Skeletal muscle satellite cell (primary cell): ENCODE measurements at regions not wholly inside any gene's neighbourhood (a gene's known extent, or its start where the extent isn't known, plus 50 kb on each side); places are given as distances from the start of the nearest gene placed in this dataset.

Experiments
- H3K27me3 ChIP-seq: 2 replicates; pipeline ENCODE4 v1.7.0; 2013; ENCODE audit warnings: low read length; ENCODE audit not compliant: control insufficient read depth, insufficient read depth
- H3K36me3 ChIP-seq: 2 replicates; pipeline ENCODE4 v1.7.0; 2013; ENCODE audit warnings: mild to moderate bottlenecking, control low read depth, low read length; ENCODE audit not compliant: insufficient read depth
- H3K4me1 ChIP-seq: 2 replicates; pipeline ENCODE4 v1.7.0; 2013; ENCODE audit warnings: low read length; ENCODE audit not compliant: control insufficient read depth, insufficient read depth
- H3K4me2 ChIP-seq: 2 replicates; pipeline ENCODE4 v1.7.0; 2013; ENCODE audit warnings: mild to moderate bottlenecking, low read length
- H3K4me3 ChIP-seq: 2 replicates; pipeline ENCODE4 v1.7.0; 2013; ENCODE audit warnings: low read length
- H3K9ac ChIP-seq: 2 replicates; pipeline ENCODE4 v1.7.0; 2013; ENCODE audit warnings: mild to moderate bottlenecking, low read depth, low read length, moderate library complexity
- H3K9me3 ChIP-seq: replicated peaks from 2 replicates; pipeline ENCODE4 v1.7.0; 2013; ENCODE audit warnings: mild to moderate bottlenecking, control low read depth, low read length

GRCh38 chr2:136363470-136363869 is 245.5 kb upstream of the CXCR4 start:
- no peak overlapping the region for H3K4me3 ChIP-seq

DNA sequence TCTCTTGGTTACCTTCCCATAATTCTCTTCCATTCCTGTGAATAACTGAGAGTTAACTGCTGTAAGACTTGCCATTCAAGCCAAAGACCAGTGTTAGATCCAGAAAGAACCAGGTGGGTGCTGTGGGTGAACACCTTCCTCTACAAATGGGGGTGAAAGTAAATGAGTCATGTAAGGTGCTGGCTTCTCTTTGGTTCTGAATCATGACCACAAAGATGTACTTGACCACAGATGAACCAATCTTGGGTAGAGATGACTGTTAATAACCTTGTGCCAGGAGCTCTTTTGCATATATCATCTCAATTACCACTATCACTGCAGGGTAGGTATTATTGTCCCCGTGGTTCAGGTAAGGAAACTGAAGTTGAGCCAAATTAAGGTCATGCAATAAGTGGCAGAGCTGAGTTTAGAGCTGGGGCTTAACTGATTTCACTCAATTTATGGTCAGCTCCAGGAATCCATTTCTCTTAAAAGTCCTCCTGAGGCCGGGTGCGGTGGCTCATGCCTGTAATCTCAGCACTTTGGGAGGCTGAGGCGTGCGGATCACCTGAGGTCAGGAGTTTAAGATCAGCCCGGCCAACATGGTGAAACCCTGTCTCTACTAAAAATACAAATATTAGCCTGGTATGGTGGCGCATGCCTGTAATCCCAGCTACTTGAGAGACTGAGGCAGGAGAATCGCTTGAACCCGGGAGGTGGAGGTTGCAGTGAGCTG is 244.9 kb upstream of the CXCR4 start:
- H3K9ac ChIP-seq, result no peak overlapping the region
- no peaks in the 10 kb centered on the region for H3K27me3 ChIP-seq
- H3K4me1 ChIP-seq, result no peaks in the 10 kb centered on the region
- H3K9me3 ChIP-seq, result no peaks in the 10 kb centered on the region
- H3K4me2 ChIP-seq, result no peak overlapping the region
- H3K36me3 ChIP-seq, result no peaks in the 10 kb centered on the region
- no peak overlapping the region for H3K4me3 ChIP-seq

More at GRCh38 chr2:136363470-136363869, 245.5 kb upstream of the CXCR4 start:
- H3K4me1 ChIP-seq, result no peaks in the 10 kb centered on the region
- no peak overlapping the region for H3K9ac ChIP-seq
- H3K4me2 ChIP-seq, result no peak overlapping the region
- H3K27me3 ChIP-seq, result no peaks in the 10 kb centered on the region
- no peaks in the 10 kb centered on the region for H3K9me3 ChIP-seq
- no peaks in the 10 kb centered on the region for H3K36me3 ChIP-seq

DNA sequence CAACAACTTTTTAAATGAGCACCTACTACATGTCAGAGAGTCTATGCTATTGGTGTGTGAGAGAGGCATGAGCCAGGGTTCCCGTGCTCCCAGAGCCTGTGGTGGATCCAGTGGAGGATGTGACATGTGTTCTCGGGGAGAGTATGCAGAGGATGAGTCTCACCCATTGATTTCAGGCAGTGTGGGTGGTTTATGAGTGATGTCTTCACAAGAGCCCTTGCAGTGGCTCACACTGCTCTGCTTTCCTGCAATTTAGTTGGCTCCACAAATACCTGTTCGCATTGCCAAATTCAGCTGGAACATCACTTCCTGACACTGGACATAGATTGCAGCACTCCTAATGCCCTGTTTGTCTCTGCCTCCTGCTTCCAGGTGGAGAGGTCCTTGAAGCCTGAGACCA is 243.6 kb upstream of the CXCR4 start:
- H3K4me3 ChIP-seq, result no peak overlapping the region
- no peaks in the 10 kb centered on the region for H3K9me3 ChIP-seq
- H3K27me3 ChIP-seq, result no peaks in the 10 kb centered on the region
- H3K9ac ChIP-seq, result no peak overlapping the region
- no peaks in the 10 kb centered on the region for H3K4me1 ChIP-seq
- H3K36me3 ChIP-seq, result no peaks in the 10 kb centered on the region
- no peak overlapping the region for H3K4me2 ChIP-seq

DNA sequence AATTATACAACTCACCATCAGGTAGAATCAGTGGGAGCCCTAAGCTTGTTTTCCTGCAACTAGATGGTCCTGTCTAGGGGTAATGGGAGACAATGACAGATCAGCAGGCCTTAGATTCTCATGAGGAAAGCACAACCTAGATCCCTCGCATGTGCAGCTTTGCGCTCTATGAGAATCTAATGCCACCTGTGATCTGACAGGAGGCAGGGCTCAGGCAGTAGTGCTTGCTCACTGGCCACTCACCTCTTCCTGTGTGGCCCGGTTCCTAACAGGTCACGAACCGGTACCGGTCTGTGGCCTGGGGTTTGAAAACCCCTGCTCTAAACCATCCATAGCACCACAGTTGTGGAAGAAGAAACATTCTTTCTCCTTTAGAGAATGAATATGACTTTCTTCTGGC is 242.8 kb upstream of the CXCR4 start:
- Histone ChIP-seq H3K4me3 (no peak overlapping the region), H3K9ac (no peak overlapping the region), H3K4me1 (no peaks in the 10 kb centered on the region), H3K36me3 (no peaks in the 10 kb centered on the region), H3K27me3 (no peaks in the 10 kb centered on the region), H3K4me2 (no peak overlapping the region), H3K9me3 (no peaks in the 10 kb centered on the region)

DNA sequence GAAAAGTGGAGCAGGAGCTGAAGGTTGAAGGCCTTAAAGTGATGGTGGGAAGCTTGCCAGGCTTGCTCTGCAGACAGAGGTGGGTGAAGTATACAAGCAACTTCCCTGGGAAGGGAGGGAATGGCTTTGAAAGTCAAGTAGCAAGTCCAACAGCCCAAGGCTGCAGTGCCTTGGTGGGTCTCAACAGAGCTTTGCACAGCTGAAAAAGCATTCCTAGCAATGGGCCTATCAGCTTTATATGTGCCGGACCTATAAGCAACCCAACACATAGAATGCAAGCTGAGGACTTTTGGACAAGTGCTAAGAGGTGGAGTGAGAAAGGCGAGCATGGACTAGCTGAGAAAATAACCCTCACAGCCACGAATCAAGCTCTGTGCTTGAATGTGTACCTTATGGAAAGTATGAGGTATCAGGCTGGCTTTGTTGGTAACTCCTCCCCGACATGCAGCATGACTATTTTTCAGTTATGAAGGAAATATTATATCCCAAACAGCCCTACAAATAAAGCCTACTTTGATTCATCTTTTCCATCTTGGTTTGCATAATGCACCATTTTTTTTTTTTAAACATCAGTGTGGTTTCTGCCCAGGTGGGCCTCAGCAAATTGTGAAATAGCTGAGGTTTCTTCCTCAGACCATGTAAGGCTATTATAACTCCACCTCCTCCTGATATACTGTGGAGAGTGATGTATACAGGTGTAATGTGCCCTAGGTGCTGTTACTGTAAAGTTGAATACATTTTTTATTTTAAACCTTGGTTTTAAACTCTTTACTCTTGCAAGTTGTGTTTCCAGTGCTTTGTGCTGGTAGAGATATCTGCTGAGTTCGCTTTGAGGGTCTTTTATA is 241.4 kb upstream of the CXCR4 start:
- no peaks in the 10 kb centered on the region for H3K9me3 ChIP-seq
- no peak overlapping the region for H3K4me3 ChIP-seq
- no peaks in the 10 kb centered on the region for H3K27me3 ChIP-seq
- no peaks in the 10 kb centered on the region for H3K36me3 ChIP-seq
- H3K9ac ChIP-seq, result no peak overlapping the region
- no peak overlapping the region for H3K4me2 ChIP-seq
- H3K4me1 ChIP-seq, result no peaks in the 10 kb centered on the region

GRCh38 chr2:136358576-136358975 is 240.6 kb upstream of the CXCR4 start:
- no peak overlapping the region for H3K4me3 ChIP-seq
- no peaks in the 10 kb centered on the region for H3K9me3 ChIP-seq
- H3K9ac ChIP-seq, result no peak overlapping the region
- no peaks in the 10 kb centered on the region for H3K27me3 ChIP-seq
- H3K4me1 ChIP-seq, result no peaks in the 10 kb centered on the region
- H3K4me2 ChIP-seq, result no peak overlapping the region
- H3K36me3 ChIP-seq, result no peaks in the 10 kb centered on the region

DNA sequence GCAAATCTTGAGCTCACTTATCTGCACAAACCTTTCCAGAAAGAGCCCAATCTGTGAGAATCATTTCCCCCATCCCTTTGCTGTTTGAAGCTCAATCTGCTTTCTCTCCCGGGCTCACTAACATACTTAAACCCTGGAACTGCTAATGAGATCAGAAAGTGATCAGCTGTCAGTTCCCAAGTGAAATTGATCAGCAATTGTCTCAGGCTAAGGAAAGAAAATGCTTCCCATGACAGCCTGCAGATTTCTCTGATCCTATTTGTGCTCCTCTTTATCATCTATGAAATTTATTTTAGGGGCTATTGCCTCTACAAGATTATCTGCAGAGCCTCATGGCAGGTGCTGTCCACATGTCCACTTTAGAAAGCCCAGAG is 239.0 kb upstream of the CXCR4 start:
- Histone ChIP-seq H3K27me3 (no peaks in the 10 kb centered on the region), H3K9me3 (no peaks in the 10 kb centered on the region), H3K36me3 (no peaks in the 10 kb centered on the region), H3K9ac (no peak overlapping the region), H3K4me1 (no peaks in the 10 kb centered on the region), H3K4me3 (no peak overlapping the region), H3K4me2 (no peak overlapping the region)

- no peak overlapping the region for H3K9ac ChIP-seq
- H3K9me3 ChIP-seq, result no peaks in the 10 kb centered on the region
- no peak overlapping the region for H3K4me3 ChIP-seq
Observed at GRCh38 chr2:136356125-136357006, 238.4 kb upstream of the CXCR4 start.

GRCh38 chr2:136351684-136352083 is 233.7 kb upstream of the CXCR4 start:
- Histone ChIP-seq H3K9me3 (no peaks in the 10 kb centered on the region), H3K36me3 (no peaks in the 10 kb centered on the region), H3K4me2 (no peak overlapping the region), H3K4me1 (no peaks in the 10 kb centered on the region), H3K9ac (no peak overlapping the region), H3K27me3 (no peaks in the 10 kb centered on the region), H3K4me3 (no peak overlapping the region)

More at GRCh38 chr2:136356125-136357006, 238.4 kb upstream of the CXCR4 start:
- Histone ChIP-seq H3K4me2 (no peak overlapping the region), H3K4me1 (no peaks in the 10 kb centered on the region), H3K36me3 (no peaks in the 10 kb centered on the region), H3K27me3 (no peaks in the 10 kb centered on the region)

DNA sequence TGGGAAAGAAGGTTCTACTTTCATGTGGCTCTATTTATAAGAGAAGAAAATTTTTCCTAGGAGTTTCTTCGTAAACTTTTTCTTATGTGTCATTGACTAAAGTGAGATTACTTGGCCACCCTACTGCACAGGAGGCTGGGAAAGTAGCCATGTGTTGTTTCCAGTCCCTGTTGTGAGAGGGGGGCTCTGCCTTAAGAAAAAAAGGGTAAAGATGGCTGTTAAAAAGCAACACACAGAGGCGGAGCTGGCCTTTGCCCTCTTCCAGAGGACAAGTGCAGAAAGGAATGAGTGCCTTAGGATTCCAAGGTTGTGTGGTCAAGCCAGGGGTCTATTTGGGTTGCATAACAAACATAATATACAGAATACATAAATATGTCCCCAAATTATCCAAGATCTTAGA is 230.0 kb upstream of the CXCR4 start:
- no peaks in the 10 kb centered on the region for H3K36me3 ChIP-seq
- H3K9ac ChIP-seq, result no peak overlapping the region

DNA sequence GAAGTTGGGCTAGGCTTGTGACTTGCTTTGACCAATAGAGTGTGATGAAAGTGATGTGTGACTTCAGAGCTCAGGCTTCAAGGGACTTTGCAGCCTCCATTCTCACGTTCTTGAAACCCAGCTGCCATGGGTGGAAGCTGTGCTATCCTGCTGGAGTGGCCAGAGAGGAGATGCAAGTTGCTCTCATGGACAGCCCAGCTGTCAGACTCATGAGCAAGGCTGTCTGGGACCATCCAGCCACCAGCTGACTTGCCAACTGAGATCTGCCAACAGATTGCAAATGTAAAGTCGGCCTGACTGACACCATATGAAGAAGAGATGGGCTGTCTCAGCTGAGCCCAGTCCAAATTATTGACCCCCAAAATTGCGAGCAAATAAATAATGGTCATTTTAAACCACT is 226.4 kb upstream of the CXCR4 start:
- Histone ChIP-seq H3K36me3 (no peaks in the 10 kb centered on the region), H3K9ac (no peak overlapping the region), H3K4me2 (no peak overlapping the region), H3K4me1 (no peaks in the 10 kb centered on the region), H3K9me3 (no peaks in the 10 kb centered on the region), H3K4me3 (no peak overlapping the region), H3K27me3 (no peaks in the 10 kb centered on the region)

More for the DNA sequence above, 230.0 kb upstream of the CXCR4 start:
- Histone ChIP-seq H3K9me3 (no peaks in the 10 kb centered on the region), H3K4me3 (no peak overlapping the region), H3K4me1 (no peaks in the 10 kb centered on the region), H3K27me3 (no peaks in the 10 kb centered on the region), H3K4me2 (no peak overlapping the region)
